HG02798 (cell line): ENCODE measurements at regions not wholly inside any gene's neighbourhood (a gene's known extent, or its start where the extent isn't known, plus 50 kb on each side); places are given as distances from the start of the nearest gene placed in this dataset.

Experiments
- ATAC-seq: cut with Tn5 transposase; IDR thresholded peaks from one replicate; pipeline ENCODE4 v1.9.1; 2021; ENCODE audit warnings: mild to moderate bottlenecking; ENCODE audit not compliant: unreplicated experiment, poor library complexity

DNA sequence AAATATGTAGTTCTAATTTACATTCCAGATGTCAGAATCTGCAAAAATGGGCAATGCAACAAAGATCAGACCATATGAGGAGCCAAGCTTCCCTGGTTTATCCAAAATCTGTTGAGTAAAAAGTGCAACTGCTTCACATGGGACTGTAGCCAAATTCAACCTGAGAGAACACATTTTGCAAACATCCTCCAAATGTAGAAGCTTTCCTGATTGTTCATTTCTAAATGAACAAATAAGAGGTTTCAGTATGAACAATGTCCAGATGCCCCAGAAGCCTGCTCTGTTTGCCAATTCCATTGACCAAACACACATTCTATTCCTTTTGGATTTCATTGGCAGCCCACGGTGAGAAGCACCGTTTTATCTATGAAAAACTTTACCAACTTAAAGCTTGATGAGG lies 117.9 kb upstream of the OSR1 start:
- ATAC-seq, result no peak

DNA sequence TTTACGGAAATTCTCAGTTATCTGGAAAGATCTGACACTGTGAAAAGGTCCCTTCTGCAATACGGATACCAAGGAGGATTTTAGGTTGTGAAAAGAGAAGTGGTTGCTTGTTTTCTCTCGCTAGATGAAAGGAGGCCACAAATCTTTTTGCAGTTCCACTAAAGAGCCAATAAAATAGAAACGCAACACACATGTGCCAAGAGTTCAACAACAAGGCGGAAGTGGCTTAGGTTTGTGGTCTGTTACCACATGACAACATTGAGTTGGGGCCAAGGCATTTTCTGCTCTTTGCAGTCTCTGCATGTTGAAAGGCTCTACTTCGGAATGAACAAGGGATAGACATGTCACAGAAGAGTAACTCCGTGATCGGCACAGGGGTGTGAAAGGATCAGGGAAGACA lies 115.7 kb upstream of the OSR1 start:
- ATAC-seq, result peak; percentile 89

DNA sequence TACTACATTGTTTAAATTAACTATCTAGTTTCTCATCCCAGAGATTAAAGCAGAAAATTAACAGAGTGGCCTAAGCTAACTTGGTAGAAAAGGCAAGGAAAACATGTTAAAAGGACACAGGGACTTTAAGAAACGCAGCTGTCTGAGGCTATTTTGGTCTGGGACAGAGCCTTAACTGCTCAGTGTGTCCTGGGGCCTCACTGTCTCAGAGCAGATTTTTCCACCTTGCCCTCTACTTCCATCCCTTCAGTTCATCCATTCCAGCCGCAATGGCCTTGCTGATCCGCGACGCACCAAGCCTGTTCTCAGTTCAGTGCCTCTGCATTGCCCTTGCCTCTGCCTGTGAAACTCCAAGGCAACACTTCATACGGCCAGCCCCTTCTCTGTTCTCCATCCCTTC lies 114.9 kb upstream of the OSR1 start:
- no peak for ATAC-seq

DNA sequence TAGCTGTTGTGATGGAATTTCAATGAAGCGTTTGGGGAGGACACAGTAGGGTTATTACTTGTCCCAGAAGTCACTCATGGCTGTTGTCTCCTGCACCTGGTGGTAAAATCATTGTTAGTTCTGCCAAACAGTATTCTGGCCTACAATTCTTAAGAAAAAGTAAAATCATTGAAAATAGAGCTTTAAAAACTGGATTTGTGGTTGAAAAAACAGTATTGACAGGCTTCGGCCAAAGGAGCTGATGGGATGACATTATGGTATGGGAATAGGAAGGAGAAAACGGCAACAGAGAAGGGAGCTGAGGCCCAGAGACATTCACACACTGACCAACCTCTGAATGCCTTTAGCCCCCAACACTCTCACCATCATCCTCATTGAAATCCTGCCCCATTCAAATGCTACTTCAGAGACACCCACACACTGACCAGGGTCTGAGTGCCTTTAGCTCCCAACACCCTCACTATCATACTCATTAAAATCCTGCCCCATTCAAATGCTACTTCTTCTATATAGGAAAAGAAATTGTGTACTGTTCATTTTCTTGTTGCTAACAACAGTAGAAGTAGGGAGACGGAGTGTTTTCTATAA lies 114.1 kb upstream of the OSR1 start:
- no peak for ATAC-seq

DNA sequence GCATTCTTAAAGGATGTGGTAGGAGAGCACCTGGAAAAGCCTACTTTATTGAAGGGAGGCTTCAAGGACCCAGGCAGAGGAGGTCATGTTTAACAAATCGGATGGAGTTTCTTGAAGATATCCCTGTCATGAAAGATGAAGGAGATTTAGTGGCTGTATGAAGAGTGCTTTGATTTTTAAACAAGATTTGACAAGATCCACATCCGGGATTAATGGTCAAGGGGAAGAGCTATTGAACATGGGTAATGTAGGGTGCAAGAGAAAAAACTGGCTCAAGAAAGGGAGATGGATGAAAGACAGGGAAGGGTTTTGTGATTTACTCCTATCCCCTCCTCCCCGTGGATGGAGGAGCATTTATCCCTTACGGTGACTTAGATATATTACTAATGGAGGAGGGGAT lies 113.1 kb upstream of the OSR1 start:
- no peak for ATAC-seq

DNA sequence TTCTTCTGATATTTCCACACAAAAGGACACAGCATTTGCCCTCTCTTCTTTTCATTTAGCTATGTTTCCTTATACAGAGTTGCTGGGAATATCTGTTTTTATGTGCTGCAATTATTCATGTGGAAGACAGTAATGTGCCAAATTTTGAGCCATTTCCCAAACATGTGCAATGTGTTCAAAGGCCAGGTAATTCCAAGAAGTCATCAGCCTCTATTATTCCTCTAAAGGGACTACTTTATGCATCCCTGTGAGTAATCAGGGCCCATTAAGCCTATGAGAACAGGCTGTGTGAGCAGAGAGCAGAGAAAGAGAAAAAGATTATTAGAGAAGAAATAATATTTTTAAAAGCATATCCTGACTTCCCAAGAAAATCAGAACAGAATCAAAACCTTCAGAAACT lies 107.6 kb upstream of the OSR1 start:
- ATAC-seq, result no peak

DNA sequence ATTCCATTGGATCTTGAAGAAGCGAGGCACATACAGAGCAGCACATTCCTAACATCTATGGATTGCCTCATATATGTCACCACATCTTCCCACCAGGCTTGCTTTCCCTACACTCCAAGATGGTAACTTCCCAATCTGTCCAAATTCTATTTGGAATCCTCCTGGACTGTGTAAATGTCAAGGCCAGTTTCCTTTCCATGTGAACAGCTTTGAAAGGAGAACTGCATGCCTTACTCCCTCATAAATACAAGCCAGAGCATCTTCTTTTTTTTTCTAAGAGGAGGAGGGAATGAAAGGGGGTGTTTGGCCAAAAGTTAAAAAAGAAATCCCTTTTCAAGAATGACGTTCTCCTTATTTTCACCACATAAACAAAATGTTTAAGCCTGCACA lies 103.8 kb upstream of the OSR1 start:
- no peak for ATAC-seq

DNA sequence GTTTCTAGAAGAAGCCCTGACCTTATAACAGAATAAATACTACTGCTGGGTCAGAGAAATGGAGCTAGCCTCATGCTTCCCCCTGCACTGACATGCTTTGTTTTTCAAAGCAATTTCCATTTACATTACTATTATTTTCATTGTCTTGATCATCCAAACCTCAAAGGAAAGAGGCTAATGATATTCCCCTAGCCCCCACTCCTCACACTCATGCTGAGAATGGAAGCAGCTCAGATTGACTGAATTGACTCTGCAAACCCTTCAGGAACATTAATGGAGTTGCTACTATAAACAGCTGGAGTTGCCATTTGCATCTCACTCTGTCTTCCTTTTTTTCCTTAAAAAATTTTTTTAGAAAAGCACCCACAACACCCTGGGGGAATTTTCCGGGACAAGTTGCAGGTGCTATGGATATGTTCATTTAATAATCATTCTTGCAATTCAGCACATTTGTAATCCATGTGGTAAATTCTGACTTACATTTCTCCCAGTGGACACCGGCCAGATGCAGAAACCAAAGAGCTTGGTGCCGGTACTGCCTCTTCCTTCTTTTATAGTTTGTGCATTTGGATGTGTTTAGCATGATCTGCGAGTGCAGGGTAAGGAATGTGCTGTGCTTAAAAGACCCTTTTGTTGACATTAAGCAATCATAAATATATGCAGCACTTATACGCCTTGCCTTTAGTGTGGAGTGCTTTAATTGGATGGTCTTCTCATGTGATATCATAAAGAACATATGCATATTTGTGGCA lies 103.3 kb upstream of the OSR1 start:
- ATAC-seq, result no peak

DNA sequence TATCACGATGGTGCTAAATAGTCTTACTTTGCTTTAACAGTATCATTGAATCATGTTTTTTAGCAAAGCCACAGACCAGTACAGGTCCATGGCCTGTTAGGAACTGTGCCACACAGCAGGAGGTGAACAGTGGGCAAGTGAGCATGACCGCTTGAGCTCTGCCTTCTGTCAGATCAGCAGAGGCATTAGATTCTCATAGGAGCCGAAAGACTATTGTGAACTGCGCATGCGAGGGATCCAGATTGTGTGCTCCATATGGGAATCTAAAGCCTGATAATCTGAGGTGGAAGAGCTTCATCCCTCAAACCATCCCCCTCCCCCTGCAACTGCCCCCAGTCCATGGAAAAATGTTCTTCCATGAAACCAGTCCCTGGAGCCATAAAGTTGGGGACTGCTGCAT lies 102.3 kb upstream of the OSR1 start:
- no peak for ATAC-seq

DNA sequence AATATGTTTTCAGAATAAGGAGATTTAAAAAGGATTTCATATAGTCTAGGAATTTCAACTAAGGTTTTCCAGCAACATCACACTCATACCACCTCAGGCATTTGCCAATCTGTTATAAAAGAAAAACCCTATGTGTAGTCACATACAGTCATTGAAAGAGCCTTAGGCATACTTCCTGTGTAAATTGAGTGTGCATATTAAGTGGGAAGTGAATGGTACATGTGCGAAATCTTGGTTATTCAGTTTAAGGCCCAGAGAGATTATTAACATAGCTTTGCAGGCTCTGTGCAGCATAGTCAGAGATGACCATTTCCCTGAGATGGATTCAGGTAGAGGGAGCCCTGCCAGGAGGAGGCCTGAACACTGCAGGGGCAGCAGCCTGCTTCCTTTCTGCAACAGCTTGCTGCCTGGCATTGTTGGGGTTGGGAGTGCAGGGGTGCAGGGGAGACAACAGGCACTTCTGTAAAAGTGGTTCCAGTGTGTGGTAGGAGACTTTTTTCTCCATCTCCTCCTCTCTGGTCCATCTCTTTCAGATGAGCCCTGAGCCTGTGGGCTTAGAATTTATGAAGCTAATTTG lies 100.1 kb upstream of the OSR1 start:
- no peak for ATAC-seq

DNA sequence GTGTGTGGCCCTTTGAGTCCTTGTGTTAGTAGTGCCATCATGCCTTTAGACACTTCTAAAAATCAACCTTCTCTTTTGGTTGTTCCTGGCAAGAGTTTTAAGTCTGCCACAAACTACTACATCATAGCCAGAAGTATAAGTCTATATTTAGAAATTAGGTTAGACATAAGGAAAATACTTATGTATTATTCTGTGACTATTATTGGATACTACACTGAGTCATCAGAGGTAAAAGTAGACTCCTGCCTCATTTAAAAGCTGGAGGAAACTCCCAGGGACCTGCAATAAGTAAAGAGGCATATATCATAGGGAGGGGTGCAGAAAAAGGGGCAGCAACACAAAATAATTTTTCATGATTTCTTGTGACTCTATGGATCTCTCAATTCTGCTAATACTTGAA lies 99.4 kb upstream of the OSR1 start:
- ATAC-seq, result no peak

DNA sequence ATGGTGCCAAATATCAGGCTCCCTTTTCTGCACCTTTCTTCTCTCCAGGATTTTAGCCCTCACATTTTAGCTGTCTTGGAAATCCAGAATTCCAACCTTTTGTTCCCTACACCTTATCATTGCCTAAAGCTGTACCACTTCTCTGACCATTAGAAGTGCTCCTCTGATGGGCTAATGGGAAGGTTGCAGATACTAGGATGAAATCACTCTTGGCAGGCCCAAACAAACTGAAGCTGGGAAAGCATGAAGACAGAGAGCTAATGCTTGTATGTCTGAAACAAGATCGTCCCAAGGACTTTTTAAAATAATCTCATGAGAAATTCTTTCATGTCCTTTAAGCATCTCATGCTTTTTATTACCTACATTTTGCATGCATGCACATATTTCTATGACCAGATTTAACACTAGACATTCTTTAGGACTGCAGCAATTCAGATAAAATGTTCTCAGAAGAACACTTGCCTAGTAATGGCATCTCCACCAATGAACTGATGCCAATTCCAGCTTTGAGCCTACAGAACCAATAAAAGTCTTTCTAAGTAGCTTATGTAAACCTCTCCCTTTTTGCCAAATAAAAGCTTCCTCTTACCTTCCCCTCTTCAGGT lies 98.4 kb upstream of the OSR1 start:
- no peak for ATAC-seq

DNA sequence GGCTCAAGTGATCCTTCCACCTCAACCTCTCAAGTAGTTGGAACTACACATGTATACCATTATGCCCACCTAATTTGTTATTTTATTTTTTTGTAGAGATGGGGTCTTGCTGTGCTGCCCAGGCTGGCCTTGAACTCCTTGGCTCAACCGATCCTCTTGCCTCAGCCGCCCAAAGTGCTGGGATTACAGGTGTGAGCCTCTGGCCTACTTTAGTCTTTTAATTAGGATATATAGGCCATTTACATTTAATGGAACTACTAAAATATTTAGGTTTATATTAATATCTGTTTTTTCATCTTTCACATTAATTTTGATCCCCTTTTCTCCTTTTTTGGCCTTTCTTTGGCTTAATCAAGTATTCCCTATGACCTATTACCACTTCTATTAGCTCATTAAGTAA lies 95.7 kb upstream of the OSR1 start:
- no peak for ATAC-seq

DNA sequence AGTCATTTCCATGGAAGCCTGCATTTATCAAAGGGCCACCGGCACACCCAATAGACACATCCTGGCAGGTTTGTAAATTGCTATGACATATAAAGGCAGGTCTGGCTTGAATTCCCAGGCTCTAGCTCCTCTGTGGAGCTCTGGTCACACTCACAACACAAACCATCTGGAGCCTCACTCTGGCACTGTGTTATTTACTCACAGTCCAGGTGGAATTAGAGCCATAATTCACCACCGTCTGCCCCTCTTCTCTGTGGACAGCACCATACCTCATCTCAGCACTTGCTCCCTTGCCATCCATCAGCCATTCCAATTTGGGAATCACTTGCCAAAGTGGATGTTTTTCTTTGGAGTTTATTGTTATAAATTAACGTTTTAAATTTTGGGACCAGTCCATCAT lies 84.3 kb upstream of the OSR1 start:
- ATAC-seq, result no peak

DNA sequence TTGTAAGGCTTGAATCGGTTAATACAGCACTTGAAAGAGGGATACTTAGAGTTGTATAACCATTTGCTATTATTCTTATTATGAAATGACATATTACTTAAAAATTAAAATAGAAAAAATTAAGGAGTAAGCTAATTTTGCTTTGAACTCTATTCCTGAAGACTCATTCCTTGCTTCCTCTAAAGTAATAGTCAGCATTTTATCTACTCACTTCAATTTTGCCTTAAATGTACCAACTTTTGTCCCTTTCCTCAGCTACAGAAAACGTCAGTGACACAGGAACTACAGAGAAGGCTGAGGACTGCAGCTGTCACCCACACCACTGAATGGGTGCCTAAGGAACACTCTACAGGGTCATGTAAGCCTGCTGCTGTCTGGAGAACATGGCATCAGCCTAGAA lies 80.7 kb upstream of the OSR1 start:
- no peak for ATAC-seq

DNA sequence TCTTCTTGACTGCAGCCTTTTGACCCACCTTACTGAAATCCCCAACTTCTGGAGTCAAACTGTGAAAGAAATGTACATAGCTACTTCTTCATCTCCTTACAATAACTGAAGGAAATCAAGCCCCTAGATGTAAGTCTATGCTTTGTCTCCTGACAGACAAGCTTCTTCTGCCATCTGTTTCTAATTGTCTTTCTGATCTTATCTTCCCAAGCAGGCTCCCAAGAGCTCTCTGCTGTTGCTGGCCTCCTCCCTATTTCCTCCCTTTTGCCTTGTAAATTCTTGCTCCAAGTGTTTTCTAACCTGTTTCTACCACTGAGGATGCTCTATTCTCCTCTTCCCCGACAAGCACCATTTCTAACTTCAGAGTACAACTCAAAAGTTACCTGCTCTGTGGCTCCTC lies 77.4 kb upstream of the OSR1 start:
- no peak for ATAC-seq

DNA sequence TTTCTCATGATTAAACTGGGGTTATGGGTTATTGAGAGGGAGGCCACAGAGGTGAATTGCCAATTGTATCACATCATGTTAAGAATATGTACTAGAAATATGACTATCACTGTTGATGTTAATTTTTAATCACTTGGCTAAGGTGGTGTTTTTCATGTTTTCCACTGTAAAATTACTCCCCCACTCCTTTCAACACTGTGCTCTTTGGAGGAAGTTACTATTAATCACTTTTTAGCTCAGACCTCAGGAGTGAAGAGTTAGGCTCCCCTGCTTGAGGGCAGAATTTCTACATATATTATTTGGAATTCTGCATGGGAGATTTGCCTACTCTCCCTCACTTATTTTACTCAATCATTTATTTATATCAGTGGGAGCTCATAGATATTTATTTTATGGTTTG lies 76.0 kb upstream of the OSR1 start:
- no peak for ATAC-seq

DNA sequence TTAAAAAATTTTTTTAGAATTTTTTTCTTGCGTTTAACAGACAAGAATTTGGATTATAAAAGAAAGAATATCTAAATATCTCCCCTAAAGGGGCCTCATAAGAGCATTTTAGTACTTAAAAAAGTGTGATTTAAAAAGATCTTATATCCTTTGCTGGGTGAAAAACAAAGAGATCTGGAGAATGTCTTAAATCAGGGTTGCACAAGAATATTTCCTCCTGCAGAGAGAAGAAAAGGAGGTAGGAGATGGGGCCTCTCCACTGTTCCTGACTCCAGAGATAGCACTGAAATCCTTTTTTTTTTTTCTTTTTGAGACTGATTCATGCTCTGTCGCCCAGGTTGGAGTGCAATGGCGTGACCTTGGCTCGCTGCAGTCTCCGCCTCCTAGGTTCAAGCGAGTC lies 68.5 kb upstream of the OSR1 start:
- no peak for ATAC-seq

DNA sequence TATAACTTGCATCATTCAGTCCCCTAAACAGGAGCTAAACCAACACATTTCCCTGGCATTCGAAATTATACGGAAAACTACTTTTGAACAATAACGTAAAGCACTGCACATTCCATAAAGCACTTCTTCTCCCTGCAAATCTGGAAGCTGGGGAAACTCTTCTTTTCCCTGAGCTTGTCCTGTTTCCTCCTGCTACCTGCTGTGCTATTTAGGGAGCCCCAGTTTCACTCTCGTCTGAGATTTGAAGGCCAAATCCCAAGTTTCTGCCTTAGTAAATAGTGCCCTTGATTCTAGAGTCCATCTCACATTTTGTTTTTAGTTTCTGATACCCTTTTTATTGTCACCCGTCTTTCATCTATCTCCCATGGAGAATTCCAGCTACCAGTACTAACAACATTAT lies 67.7 kb upstream of the OSR1 start:
- no peak for ATAC-seq

DNA sequence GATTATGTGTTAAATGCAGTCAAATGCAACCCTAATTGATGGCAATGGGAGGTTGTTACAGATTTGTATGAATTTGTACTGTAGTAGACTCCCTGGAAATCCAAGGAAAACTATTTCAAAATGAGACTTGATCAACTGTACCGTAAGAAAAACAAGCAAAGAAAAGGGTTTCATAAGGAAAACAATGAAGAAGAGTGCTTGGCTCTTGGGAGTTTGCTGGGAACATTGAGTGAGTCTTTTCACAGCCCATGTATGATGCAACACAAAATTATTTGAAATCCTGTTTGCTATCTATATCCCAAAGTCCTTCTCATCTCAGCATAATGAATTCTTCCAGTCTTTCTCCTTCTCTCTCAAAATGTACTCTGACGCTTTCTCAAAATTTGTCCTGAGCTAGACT lies 67.0 kb upstream of the OSR1 start:
- ATAC-seq, result no peak

DNA sequence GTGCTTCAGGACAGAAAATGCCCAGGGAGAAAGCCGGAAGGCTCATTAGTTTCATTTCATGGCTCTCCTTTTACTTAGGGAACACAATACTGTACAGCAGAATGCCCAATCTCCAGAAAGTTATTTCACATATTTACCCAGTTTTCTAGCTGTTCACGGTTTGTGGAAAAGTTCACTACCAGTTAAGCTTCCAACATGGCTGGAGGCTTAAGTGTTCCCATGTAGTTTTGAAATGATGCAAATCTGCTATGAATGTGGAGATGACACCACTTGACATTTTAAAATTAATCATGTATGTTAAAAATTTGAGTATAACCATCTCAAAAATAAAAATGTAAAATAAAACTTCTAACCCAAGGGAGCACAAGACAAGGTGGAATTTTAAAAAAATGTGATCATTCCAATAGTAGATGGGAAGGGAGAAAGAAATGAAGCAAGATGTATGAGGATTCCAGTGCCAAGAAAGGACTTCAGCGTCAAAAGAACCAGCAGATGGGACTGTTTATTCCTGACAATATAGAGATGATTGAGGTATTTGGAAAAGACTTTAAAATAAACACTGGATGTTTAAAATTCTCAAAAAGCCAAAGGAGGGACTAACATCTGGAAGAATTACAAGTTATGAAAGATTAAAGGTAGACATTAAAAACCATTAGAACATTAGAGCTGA lies 60.9 kb upstream of the OSR1 start:
- ATAC-seq, result no peak
